ENCODE measurements at regions not wholly inside any gene's neighbourhood (a gene's known extent, or its start where the extent isn't known, plus 50 kb on each side); places are given as distances from the start of the nearest gene placed in this dataset.

DNA sequence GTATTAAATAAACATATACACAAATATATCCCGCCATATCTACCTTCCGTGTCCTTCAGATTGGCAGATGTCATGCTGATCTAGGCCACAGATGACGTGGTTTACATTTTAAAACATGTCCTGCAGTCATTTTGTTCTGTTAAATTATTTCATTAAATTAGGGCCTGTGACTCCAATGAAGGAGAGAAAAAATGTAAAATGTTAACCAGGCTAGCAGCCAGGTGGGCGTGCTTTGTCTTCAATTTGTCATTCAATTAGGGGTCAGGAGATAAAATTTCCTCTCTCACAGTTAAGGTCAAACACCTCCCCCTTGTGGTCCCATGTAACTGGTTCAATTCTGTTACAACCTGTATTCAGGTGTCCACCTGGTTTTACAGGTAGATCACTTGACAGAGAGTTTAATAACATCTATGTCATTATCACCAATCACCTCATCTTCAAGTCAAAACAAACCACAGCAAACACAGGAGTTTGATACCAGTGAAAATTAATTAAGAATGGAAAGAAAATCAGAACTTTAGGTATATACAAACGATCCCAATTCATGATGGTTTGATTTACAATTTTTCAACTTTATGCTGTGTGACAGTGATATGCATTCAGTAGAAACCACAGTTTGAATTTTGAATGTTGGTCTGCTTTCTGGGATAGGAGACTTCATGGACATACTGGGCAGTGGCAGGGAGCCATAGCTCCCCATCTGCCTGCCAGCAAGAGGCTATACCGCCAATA is 339.4 kb downstream of the CMPK2 start:
- H3K36me3 Mint-ChIP-seq (ENCODE audit: low read depth), result no peaks in the 10 kb centered on the region
- H3K9me3 Mint-ChIP-seq (ENCODE audit: low read depth), result no peaks in the 10 kb centered on the region
- no peak overlapping the region for H3K4me3 Mint-ChIP-seq (ENCODE audit: unreplicated experiment)
- peak; percentile 74 for TF ChIP-seq CTCF (IDR thresholded peaks at IDR 0.05)
- no peak for DNase-seq (ENCODE audit: low spot score)
- no peaks in the 10 kb centered on the region for H3K27me3 Mint-ChIP-seq (ENCODE audit: low read depth)
- H3K4me1 Mint-ChIP-seq (ENCODE audit: low read depth), result no peaks in the 10 kb centered on the region
- H3K27ac Mint-ChIP-seq (ENCODE audit: unreplicated experiment), result no peak overlapping the region

GRCh38 chr2:6531304-6531703 is 334.4 kb downstream of the CMPK2 start:
- no peak overlapping the region for H3K27ac Mint-ChIP-seq (ENCODE audit: unreplicated experiment)
- no peaks in the 10 kb centered on the region for H3K4me1 Mint-ChIP-seq (ENCODE audit: low read depth)
- TF ChIP-seq CTCF (IDR thresholded peaks at IDR 0.05), result no peak
- peaks cover 4% of the 10 kb centered on the region for H3K27me3 Mint-ChIP-seq (ENCODE audit: low read depth)
- no peak for DNase-seq (ENCODE audit: low spot score)
- H3K9me3 Mint-ChIP-seq (ENCODE audit: low read depth), result no peaks in the 10 kb centered on the region
- no peak overlapping the region for H3K4me3 Mint-ChIP-seq (ENCODE audit: unreplicated experiment)
- no peaks in the 10 kb centered on the region for H3K36me3 Mint-ChIP-seq (ENCODE audit: low read depth)

DNA sequence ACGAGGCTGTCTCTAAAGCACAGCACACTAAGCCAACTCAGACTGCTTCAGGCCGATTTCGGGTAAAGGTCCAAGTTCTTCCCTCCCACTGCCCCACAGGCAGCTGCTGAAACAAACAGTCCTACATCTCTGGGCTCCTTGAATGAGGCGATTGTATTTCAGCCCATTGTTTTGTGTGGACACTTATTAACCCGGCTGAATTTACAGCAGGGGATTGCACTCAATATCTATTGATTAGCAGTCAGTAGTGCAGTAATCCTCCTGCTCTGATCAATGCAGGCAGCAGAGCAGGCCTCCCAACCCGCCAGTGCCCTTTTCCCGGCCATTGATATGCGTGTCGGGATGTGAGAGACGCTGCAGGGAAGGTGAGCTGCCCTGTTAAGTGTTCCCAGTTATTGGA is 330.1 kb downstream of the CMPK2 start:
- no peak for TF ChIP-seq CTCF (IDR thresholded peaks at IDR 0.05)
- no peaks in the 10 kb centered on the region for H3K36me3 Mint-ChIP-seq (ENCODE audit: low read depth)
- no peak overlapping the region for H3K4me3 Mint-ChIP-seq (ENCODE audit: unreplicated experiment)
- H3K27ac Mint-ChIP-seq (ENCODE audit: unreplicated experiment), result no peak overlapping the region
- DNase-seq (ENCODE audit: low spot score), result no peak
- no peaks in the 10 kb centered on the region for H3K4me1 Mint-ChIP-seq (ENCODE audit: low read depth)
- H3K9me3 Mint-ChIP-seq (ENCODE audit: low read depth), result peaks cover 3% of the 10 kb centered on the region
- peaks cover 4% of the 10 kb centered on the region for H3K27me3 Mint-ChIP-seq (ENCODE audit: low read depth)

DNA sequence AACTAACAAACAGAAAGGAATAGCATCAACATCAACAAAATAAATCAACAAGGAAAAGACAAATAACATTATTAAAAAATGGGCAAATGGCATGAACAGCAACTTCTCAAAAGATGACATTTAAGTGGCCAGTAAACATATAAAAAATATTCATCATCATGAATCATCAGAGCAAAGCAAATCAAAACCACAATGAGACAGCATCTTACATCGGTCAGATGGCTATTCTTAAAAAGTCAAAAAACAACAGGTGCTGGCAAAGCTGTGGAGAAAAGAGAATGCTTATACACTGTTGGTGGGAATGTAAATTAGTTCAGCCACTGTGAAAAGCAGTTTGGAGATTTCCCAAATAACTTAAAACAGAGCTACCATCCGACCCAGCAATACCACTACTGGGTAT is 327.1 kb downstream of the CMPK2 start:
- no peak for DNase-seq (ENCODE audit: low spot score)
- H3K9me3 Mint-ChIP-seq (ENCODE audit: low read depth), result peaks cover 3% of the 10 kb centered on the region
- TF ChIP-seq CTCF (IDR thresholded peaks at IDR 0.05), result no peak
- H3K4me3 Mint-ChIP-seq (ENCODE audit: unreplicated experiment), result no peak overlapping the region
- no peak overlapping the region for H3K27ac Mint-ChIP-seq (ENCODE audit: unreplicated experiment)
- H3K27me3 Mint-ChIP-seq (ENCODE audit: low read depth), result peaks cover 4% of the 10 kb centered on the region
- H3K36me3 Mint-ChIP-seq (ENCODE audit: low read depth), result no peaks in the 10 kb centered on the region
- no peaks in the 10 kb centered on the region for H3K4me1 Mint-ChIP-seq (ENCODE audit: low read depth)

DNA sequence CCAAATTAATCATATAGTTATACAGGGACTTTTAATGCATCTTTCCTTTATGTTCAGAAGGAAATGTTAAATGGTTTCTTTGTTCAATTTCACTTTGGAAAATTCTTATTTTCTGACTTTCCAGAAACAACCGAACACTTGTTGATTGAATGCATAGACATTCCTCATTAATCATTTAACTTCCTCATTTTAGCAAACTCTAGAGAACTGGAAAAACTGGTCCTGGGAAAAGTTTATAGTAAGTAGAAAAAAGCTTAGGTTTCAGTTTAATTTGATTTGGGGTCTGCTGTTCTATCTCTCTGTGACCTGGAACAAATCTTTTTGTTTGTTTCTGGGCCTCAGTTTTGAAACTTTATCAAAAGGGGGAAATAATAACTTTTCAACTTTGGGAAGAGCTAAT is 320.4 kb downstream of the CMPK2 start:
- H3K4me3 Mint-ChIP-seq (ENCODE audit: unreplicated experiment), result no peak overlapping the region
- TF ChIP-seq CTCF (IDR thresholded peaks at IDR 0.05), result no peak
- H3K9me3 Mint-ChIP-seq (ENCODE audit: low read depth), result peaks cover 10% of the 10 kb centered on the region
- no peak for DNase-seq (ENCODE audit: low spot score)
- H3K27me3 Mint-ChIP-seq (ENCODE audit: low read depth), result no peaks in the 10 kb centered on the region
- H3K27ac Mint-ChIP-seq (ENCODE audit: unreplicated experiment), result no peak overlapping the region
- H3K4me1 Mint-ChIP-seq (ENCODE audit: low read depth), result no peaks in the 10 kb centered on the region
- no peaks in the 10 kb centered on the region for H3K36me3 Mint-ChIP-seq (ENCODE audit: low read depth)

All from chondrocyte (in vitro differentiated cells).